DMS 273 (cell line): ENCODE measurements at regions not wholly inside any gene's neighbourhood (a gene's known extent, or its start where the extent isn't known, plus 50 kb on each side); places are given as distances from the start of the nearest gene placed in this dataset.
A peak's percentile ranks its signal among the peaks of the same experiment; 100 is the strongest.

Source experiments
- DNase-seq: peaks from one replicate; lab custom pipeline; 2025; ENCODE audit not compliant: unreplicated experiment; lab: John Stamatoyannopoulos, UW

DNA sequence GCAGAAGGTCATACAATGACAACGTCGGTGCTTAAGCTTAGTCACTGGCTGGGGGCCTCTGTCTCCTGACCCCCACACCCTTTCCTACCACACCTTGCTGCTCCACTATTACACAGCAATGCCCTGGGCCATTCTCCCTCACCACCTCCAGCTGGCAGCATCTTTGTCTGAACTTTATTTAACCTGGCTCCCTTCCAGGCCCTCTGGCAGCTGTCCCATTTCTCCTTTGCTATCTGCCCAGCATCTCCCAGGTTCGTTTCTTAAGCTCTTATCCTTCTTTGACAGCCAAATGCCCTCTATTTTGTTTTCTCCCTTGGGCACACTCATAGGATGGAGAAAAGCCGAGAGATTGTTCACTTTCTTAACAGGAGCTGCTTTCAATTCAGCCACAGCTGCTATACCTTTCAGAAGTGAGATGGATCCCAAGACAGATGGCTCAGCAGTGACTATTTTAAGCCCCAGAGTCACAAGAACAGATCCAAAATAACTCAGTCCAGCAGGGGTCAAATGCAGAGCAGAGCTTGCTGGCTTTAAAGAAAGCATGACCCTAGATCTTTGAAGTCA is 1277.1 kb upstream of the AUTS2 start:
- peak; percentile 97 for DNase-seq

DNA sequence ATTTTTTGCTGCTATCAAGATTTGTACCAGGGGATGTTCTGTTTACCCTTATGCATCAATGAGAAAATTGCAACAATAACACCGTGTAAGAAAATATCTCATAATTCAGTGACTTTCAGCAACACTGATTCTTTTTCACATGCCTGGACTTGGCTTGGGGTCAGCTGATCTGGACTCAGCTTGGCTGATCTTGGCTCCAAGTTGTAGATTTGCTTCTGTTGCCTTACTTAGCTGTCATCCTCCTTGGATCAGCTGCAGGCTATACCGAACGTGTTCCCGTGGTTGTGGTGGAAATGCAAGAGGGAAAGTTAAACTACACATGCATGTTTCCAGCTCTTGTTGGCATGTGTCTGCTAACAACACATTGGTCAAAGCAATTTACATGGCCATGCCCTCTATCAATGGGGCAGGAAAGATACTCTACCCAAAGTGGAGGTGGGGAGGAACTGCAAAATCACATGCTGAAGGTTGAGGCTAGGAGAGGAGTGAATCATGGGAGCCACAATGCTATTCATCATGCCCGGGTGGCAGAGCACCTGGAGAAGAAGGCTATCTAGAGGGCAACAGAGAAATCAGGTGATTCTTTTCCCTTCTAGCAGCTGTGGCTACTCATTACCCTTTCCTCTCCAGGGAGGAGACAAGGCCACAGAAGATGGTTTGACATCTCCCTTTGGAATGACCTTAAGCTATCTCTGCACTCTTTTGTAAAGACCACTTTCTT is 1276.3 kb upstream of the AUTS2 start:
- peak; percentile 54 for DNase-seq

DNA sequence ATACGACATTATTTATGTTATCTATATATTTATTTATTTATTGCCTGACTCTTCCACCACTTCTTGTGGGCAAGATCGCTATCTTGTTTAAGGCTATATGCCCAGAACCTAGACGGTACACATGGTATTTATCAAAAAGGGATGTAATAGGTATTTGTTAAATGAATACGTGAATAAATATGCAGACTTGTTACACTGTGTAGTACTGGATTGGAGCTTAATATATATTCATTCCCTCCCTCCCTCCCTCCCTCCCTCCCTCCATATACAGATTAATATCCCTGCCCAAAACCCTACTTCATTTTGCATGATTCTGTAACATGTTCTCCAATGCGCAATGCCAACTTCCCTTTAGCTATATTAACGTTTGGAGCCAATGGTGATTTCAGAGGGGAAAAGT is 1273.7 kb upstream of the AUTS2 start:
- no peak for DNase-seq

DNA sequence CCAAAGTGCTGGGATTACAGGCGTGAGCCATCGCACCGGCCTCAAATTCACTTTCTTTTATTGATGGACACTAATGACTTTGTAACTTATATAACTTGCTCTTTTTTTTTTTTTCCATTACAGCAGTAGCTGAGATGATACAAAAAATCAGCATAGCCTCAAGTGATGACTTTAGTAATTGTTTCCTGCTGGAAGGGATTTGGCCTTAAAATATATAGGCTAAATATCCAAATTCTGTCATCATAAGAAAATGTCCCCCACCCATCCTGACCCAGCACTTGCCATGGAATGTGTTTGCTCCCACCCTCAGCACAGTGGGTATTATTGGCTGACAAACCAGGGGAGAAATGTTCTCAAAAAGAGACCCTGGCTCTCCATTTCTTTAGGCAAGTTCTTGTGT is 1264.1 kb upstream of the AUTS2 start:
- DNase-seq: no peak

DNA sequence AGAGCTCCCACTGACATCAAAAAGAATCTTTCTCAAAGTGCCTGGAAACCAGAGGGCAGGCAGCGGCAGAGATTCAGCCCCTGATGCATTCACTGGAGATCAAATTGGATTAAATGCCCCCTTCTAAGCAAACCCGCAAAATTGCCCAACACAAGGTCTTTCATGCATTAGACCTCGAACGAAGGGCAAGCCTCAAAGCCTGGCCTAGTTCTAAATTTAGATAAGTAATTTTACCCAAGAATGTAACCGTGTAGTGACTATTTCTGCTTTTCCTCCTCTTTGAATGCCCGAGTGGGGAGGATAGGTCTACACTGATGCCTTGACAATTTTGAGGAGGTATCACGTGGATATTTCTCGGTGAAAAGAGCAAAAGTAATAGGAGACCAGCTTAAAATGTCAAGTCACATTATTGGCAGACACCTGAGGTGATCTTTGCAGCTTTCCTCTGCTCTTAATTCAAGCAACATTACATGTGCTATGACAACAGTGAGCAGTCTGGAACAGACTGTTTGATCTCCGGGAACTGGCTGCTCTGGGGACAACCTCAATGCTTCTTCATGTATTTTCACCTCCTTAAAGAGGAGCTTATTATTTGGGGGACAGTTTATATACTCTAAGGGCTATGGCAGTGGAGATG is 1263.5 kb upstream of the AUTS2 start:
- DNase-seq: no peak

DNA sequence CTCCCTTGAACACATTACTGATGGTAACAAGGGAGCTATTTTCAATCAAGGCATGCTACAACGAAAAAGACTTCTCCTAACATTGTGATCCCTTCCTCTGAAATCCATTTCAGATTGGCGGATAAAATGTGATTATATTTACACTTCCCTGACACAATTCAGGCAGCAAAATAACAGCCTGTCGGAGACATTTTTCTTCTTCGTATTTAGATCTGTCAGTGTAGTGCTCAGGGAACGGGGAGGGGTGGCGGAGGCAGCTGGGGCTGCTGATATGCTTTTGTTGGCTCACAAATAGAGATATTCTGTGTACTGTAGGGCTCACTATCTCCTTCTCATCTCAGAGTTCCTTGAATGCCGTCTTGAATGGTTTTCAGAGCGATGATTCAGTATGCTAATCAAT is 1261.7 kb upstream of the AUTS2 start:
- no peak for DNase-seq

DNA sequence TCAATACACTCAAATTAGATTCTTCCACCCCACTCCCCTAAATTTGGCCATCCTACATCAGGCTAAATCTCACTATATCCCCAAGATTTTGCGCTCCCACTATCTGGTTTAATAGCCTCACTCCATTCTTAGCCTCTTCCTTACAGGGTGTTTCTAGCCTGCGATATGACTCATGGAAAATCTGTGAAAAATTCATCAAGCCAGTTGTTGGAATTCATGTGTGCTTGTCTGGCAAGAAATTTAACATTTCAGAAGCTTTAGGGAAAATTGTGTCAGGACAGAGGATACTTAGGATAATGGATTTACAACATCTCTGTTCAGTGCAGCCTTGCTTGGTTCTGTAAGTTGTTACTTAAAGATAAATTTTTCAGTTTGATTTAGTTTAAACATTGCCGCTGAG is 1249.9 kb upstream of the AUTS2 start:
- no peak for DNase-seq

DNA sequence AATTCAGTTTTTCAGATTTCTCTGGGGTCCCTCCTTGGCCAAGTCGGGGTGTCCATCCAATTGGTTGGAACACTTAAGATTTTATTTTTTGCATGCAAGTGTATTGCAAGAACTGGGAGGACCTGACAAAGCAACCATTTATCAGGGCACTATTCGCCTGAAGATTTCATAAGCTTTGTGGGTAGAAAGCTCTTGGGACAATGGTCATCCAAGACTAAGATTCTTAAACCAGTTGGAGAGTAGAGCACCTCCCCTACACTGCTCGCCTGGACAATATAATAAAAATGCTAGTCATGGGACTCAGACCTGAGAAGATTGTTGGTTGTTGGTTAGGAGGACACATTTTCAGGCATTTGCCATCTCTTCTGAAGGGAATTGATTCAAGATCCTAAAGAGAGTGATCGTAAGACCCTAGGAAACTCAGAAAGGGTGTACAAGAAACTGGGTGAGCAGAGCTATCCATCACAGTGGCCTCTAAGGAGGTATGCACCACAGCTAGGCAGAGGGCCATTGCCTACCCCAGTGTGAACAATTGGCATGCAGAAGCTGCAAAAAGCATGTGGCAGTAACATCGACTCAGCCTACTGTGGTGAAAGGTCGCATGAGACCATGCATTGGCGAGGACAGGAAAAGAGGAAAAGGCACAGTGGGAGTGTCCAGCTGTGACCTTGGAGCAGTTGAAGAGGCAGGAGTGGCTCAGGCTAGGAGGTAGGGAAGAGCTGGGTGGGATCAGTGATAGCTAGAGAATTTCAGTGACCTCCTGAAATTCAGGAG is 1235.3 kb upstream of the AUTS2 start:
- no peak for DNase-seq

DNA sequence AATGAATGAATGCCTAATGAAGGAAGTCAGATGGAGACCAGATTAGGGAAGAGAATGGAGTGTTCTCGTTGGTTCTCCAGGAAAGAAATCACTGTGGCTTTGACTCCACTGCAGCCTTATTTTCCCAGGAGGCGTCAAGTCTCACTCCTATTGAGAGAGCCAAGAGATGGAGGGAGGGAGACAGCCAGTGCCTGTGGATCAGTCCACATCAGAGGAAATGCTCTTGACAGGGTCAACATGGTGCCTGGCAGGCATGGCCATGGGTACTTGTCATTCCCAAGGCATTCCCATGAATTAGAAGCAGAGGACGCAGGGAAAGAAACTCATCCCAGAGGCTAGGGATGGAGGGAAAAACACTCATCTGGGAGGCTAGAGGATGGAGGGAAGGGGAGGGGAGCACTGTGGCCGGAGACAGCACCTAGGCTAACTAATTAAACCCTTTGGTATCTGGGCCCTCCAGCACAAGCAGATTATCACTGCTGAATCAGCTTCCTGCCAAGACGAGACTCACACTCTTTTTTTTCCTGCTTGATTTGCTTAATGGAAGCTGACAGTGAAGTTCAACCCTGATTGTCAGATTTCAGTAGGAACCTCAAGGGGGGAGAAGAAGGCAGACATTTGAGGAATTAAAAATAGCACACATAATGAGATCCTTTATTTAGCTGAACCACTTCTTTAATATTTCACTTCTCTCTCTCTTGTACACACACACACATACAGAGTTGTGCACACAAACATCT is 1233.2 kb upstream of the AUTS2 start:
- no peak for DNase-seq

DNA sequence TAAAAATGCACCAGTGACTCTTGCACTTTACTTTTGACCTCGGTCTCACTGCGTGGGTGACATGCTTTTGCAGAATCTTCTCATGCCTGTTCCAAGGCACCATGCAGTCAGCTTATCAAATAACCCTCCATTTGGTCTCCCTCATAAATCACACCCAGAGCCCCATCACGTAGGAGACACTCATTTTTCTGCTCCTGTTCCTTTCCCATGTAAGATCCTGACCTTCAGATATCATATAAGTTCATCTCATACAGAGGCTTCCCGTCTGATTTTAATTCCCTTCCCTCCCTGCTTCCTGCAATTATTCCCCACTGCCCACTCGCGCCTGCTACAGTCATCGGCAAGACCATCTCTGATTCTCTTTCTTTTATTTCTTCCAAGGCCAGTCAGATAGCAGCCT is 1226.3 kb upstream of the AUTS2 start:
- no peak for DNase-seq

DNA sequence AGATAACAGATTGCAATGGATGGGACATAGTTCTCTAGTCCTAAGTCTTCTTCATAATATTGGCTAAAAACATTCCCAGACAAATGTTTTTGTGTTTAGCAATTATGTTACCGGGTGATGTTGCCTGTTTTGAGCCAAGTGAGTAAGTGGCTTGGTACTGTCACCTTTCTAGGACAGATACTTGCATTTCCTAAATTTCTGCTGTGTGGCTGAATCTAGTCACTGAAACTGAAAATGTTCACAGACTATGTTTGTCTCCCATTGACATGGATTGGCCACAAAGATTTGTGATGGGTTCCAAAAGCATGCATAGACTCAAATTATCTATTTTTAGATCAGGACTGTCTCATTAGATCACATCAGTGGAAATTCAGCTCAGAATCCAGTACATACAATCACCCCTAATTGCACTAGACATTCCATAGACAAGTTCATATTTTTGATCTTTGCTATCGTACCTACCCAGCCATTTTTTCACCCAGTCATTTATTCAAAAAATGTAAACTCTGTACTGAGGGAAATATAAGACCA is 1222.1 kb upstream of the AUTS2 start:
- no peak for DNase-seq

DNA sequence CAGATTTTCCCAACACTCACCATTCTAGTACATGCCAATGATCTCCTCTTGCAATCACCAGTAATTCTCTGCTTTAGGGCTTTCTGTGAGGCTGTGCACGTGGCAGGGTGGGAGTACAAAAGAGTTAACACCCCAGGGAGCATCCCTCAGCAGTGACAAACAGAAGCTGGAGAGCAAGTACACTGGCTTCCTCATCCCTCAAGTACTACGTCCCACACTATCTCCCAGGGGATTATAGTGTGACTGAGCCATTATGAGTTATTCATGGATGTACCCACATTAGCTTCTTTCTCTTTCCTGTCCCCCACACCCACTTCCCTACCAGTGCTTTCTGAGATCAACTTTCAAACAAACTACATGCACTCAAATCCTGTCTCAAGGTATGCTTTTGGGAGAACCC is 1216.5 kb upstream of the AUTS2 start:
- DNase-seq: no peak

DNA sequence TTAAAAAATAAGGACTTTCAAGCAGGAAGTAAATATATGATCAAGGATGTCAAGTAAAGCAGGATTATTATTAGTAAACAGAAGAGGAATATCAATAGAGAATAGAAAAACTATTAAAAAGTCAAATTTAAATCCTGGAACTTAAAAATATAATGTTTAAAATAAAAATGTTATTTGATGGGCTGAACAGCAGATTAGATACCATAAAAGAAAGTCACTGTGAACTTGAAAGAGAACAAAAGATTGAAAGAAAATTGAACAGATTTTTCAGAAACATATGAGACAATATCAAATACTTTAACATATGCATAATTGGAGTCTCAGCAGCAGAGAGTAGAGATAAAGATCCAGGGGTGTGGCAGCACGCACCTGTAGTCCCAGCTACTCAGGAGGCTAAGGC is 1213.7 kb upstream of the AUTS2 start:
- DNase-seq: no peak

DNA sequence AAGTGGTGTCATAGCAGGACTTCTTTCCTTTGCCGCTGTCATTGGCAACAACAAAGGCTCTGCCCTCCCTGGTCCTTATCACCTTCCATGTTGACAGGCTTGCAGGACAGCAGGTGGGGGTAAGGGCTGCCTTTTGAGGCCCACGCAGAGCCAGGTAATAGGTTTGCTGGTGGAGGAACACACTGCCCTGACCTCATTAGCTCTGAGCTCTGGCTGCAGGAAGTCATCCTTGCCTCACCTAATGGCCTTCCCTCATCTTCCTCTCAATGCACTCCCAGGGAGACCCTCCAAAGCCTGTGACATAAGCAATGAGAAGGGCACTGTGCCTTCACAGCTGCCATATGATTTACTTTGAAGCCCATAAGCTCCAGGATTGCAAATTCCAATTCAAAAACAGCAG is 1205.2 kb upstream of the AUTS2 start:
- no peak for DNase-seq

DNA sequence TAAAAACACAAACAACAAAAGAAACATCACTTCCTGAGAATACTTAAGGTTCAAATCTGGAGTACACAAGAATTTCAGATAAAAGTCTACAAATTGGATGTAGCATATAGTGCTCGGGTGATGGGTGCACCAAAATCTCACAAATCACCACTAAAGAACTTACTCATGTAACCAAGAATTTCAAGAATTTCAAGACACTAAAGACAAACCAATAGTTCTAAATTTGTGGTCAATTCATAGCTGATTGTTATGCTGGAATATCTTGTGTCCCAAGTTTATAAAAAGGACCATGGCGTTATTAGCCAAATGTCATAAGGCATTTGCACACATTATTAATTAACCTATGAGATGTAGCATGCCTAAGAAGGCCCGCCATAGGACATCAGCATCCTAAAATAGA is 1204.1 kb upstream of the AUTS2 start:
- no peak for DNase-seq

DNA sequence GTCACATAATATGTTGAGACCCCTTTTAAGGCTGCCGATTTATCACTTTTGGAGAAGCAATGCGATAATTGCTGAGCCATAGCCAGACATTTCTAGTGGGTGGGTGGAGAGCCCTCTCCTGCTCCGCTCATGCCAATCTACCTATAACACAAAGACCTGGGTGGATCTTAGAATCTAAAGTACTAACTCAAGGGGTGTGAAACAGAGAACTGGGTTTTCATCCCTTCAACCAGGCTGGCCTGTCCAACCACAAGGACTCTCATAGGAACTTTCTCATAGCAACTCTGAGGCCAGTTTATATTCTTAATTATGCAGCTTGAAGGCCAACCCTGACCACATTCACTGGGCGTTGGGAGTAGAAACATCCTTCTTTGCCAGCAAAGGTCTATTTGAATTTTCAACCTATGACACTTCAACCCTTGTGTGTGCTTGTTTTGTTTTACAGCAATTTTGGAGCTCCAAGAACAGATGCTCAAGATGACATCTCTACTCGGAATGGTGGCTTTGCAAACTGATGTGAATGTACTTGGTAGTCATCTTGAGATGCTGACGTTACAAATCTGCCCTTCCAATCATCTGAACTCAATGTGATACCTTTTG is 1198.2 kb upstream of the AUTS2 start:
- DNase-seq: no peak

DNA sequence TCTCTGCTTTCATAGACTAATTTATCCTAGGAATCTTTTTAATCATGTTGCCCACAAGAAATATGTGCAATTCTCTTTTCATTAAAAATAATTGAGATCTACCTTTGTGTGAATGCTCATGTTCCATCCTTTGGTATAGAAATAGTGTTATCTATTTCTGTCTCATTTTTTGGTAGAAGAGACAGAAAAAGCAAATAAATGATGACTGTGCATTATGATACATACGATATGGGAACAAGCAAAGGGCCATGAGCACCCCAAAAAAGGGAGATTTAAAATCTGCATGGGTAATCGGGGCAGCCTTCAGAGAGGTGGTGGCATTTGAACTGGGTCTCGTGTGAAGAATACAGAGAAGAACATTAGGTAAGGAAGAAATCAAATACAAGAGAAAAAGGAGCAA is 1197.5 kb upstream of the AUTS2 start:
- no peak for DNase-seq

DNA sequence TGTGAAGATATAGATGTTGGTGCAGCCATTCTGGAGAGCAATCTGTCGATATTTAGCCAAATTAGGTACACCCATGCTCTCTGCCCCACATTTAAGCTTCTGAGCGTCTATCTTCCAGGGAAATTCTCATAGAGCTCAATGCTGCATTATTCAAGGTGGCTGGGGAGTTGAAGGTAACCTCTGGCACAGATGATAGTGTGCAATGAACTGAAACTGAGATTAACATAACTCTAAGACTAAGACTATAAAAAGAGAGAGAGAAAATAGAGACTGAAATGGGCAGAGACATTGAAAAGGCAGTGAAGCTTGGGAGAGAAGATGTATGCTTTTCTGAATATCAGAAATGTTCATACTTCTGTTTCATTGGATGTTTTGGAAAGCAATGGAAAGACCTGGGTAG is 1197.0 kb upstream of the AUTS2 start:
- no peak for DNase-seq

DNA sequence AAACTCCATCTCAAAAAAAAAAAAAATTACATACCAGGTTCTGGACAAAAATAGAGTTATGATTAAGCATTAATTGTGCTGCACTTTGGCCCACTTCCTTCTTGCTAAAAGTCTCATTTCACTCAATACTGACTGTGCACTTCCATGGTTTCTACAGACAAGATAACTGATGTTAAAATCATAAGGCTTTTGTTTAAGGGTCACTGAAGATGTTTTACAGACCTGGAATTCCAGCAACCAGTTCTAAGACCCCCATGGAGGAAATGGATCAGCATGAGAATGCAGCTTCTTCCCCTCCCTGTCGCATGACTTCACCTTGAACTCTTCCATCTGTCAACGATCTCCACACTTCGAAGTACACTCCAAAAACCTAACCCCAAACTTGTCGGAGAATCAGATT is 1191.8 kb upstream of the AUTS2 start:
- DNase-seq: no peak

DNA sequence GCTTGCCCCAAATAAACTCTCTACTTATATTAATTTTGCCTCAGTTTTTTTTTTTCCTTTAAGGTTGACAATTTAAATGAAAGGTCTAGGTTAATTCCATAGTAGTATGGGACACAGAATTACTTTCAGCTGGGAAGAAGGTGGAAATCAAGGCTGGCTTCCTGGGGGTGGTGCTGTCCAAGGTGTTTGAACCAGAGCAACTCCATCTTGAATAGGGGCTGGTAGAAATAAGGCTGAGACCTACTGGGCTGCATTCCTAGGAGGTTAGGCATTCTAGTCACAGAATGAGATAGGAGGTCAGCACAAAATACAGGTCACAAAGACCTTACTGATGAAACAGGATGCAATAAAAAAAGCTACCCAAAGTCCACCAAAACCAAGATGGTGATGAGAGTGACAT is 1190.8 kb upstream of the AUTS2 start:
- no peak for DNase-seq

DNA sequence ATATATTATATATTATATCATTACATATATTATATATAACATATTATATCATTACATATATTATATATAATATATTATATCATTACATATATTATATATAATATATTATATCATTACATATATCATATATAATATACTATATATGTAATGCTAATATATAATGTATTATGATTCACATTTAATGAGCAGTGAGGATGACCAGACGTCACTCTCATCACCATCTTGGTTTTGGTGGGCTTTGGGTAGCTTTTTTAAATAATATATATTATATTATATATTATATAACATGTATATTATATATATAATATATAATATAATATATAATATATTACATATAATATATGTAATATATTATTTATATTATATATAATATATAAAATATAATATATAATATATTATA is 1189.4 kb upstream of the AUTS2 start:
- no peak for DNase-seq
